Stimulated activated CD8-positive, alpha-beta memory T cell treated with anti-CD3 and anti-CD28 coated beads, Interleukin-4, amount 100 ng/mL, for 24 hours (primary cell): ENCODE measurements at regions not wholly inside any gene's neighbourhood (a gene's known extent, or its start where the extent isn't known, plus 50 kb on each side); places are given as distances from the start of the nearest gene placed in this dataset.

ENCODE experiments used
- DNase-seq: peaks from one replicate; pipeline ENCODE4 v3.0.0-alpha.2; 2020; ENCODE audit warnings: low read depth

- no peak for DNase-seq
Measured at GRCh38 chr10:81021428-81022129, 483.9 kb downstream of the SH2D4B start.

- DNase-seq = no peak
Measured at GRCh38 chr10:81026591-81026990, 488.9 kb downstream of the SH2D4B start.

GRCh38 chr10:81027223-81027622 is 489.5 kb downstream of the SH2D4B start:
- DNase-seq = no peak

- DNase-seq = no peak
Measured at GRCh38 chr10:81027706-81028105, 490.0 kb downstream of the SH2D4B start.

GRCh38 chr10:81031774-81032173 is 494.1 kb downstream of the SH2D4B start:
- no peak for DNase-seq

GRCh38 chr10:81034383-81034782 is 496.7 kb downstream of the SH2D4B start:
- DNase-seq = no peak

GRCh38 chr10:81036257-81036656 is 498.6 kb downstream of the SH2D4B start:
- DNase-seq = no peak

- no peak for DNase-seq
Measured at GRCh38 chr10:81040031-81040430, 502.3 kb downstream of the SH2D4B start.

GRCh38 chr10:81040940-81041339 is 503.2 kb downstream of the SH2D4B start:
- DNase-seq = no peak

GRCh38 chr10:81042647-81043046 is 504.9 kb downstream of the SH2D4B start:
- no peak for DNase-seq

- no peak for DNase-seq
Measured at GRCh38 chr10:81065474-81065873, 527.8 kb downstream of the SH2D4B start.

- DNase-seq = no peak
Measured at GRCh38 chr10:81068460-81068859, 530.8 kb downstream of the SH2D4B start.

- no peak for DNase-seq
Measured at GRCh38 chr10:81071087-81071796, 533.5 kb downstream of the SH2D4B start.

- no peak for DNase-seq
Measured at GRCh38 chr10:81073155-81073554, 535.5 kb downstream of the SH2D4B start.

- no peak for DNase-seq
Measured at GRCh38 chr10:81081887-81082620, 544.4 kb downstream of the SH2D4B start.

GRCh38 chr10:81082621-81083376 is 545.1 kb downstream of the SH2D4B start:
- no peak for DNase-seq

GRCh38 chr10:81093056-81093455 is 555.4 kb downstream of the SH2D4B start:
- DNase-seq = no peak

GRCh38 chr10:81095238-81095637 is 557.5 kb downstream of the SH2D4B start:
- no peak for DNase-seq

- DNase-seq = no peak
Measured at GRCh38 chr10:81096558-81096957, 558.9 kb downstream of the SH2D4B start.

GRCh38 chr10:81101062-81101461 is 563.4 kb downstream of the SH2D4B start:
- DNase-seq = no peak

GRCh38 chr10:81104494-81104893 is 566.8 kb downstream of the SH2D4B start:
- DNase-seq = no peak

GRCh38 chr10:81108516-81109199 is 571.0 kb downstream of the SH2D4B start:
- DNase-seq = no peak
